GM08714 (cell line): ENCODE measurements at regions not wholly inside any gene's neighbourhood (a gene's known extent, or its start where the extent isn't known, plus 50 kb on each side); places are given as distances from the start of the nearest gene placed in this dataset.
"Not testable (repeated sequence)": the region's sequence is repeated elsewhere in the genome, so short reads cannot be mapped to it uniquely, and the experiment has no call there.

Source experiments
- H3K4me3 ChIP-seq: fragments of 200-500 bp; sonication (Bioruptor generic); 2 replicates; pipeline ENCODE4 v1.5.1; 2014; ENCODE audit warnings: mild to moderate bottlenecking, low read length, inconsistent platforms
- ZNF274 ChIP-seq: IDR thresholded peaks from 2 replicates; pipeline ENCODE4 v1.6.1; 2012; ENCODE audit warnings: mild to moderate bottlenecking, low read depth, low read length

GRCh38 chr5:154542581-154542980, 64.6 kb upstream of the HAND1 start:
- no peak for TF ChIP-seq ZNF274
- H3K4me3 ChIP-seq: no peak overlapping the region

GRCh38 chr5:154542000-154542399, 64.0 kb upstream of the HAND1 start:
- no peak for TF ChIP-seq ZNF274
- H3K4me3 ChIP-seq: no peak overlapping the region

GRCh38 chr5:154541553-154541952, 63.5 kb upstream of the HAND1 start:
- no peak for TF ChIP-seq ZNF274
- H3K4me3 ChIP-seq: no peak overlapping the region

GRCh38 chr5:154540600-154540999, 62.6 kb upstream of the HAND1 start:
- no peak for TF ChIP-seq ZNF274
- H3K4me3 ChIP-seq: no peak overlapping the region

GRCh38 chr5:154538492-154538891, 60.5 kb upstream of the HAND1 start:
- no peak for TF ChIP-seq ZNF274
- H3K4me3 ChIP-seq: no peak overlapping the region

GRCh38 chr5:154536439-154536838, 58.4 kb upstream of the HAND1 start:
- not testable (repeated sequence) for H3K4me3 ChIP-seq

GRCh38 chr5:154535535-154535934, 57.5 kb upstream of the HAND1 start:
- no peak for TF ChIP-seq ZNF274
- H3K4me3 ChIP-seq: no peak overlapping the region

GRCh38 chr5:154534457-154535050, 56.5 kb upstream of the HAND1 start:
- no peak for TF ChIP-seq ZNF274
- no peak overlapping the region for H3K4me3 ChIP-seq

GRCh38 chr5:154529282-154529681, 51.3 kb upstream of the HAND1 start:
- no peak for TF ChIP-seq ZNF274
- H3K4me3 ChIP-seq: no peak overlapping the region

- H3K4me3 ChIP-seq: no peak overlapping the region
- TF ChIP-seq ZNF274: no peak
These were observed 50.1 kb upstream of the HAND1 start for GRCh38 chr5:154528005-154528594.
